Psoas muscle (tissue), 7 donors: ENCODE measurements at regions not wholly inside any gene's neighbourhood (a gene's known extent, or its start where the extent isn't known, plus 50 kb on each side); places are given as distances from the start of the nearest gene placed in this dataset.

Experiments
- ATAC-seq, 4 donors: fragments of 200-7000 bp; cut with Tn5 transposase; one replicate each; pipeline ENCODE4 v1.9.1; 2020; ENCODE audit warnings: moderate library complexity in 3 of 4, mild to moderate bottlenecking in 2 of 4
- DNase-seq, 2 donors: peaks; one replicate each; pipeline ENCODE4 v3.0.0-alpha.2; 2020
- H3K27ac ChIP-seq: fragments of 200-600 bp; one replicate; pipeline ENCODE4 v1.8.0; 2022
- H3K27me3 ChIP-seq, 3 donors: fragments of 200-600 bp in 1 of 3; one replicate each; pipeline versions ENCODE4 v1.6.1 to v1.8.0; 2013 to 2022; ENCODE audit warnings: low read length in 2 of 3, mild to moderate bottlenecking in 2 of 3, moderate library complexity in 1 of 3; ENCODE audit not compliant: insufficient read depth in 3 of 3
- H3K36me3 ChIP-seq, 2 donors: fragments of 200-600 bp in 1 of 2; one replicate each; pipeline versions ENCODE4 v1.6.1 to v1.8.0; 2013 to 2022; ENCODE audit warnings: low read depth in 1 of 2, mild to moderate bottlenecking in 1 of 2, moderate library complexity in 1 of 2; ENCODE audit not compliant: insufficient read depth in 1 of 2
- H3K4me1 ChIP-seq: fragments of 200-600 bp; one replicate; pipeline ENCODE4 v1.8.0; 2022
- H3K4me3 ChIP-seq: fragments of 200-600 bp; one replicate; pipeline ENCODE4 v1.8.0; 2022; ENCODE audit warnings: mild to moderate bottlenecking
- H3K9me3 ChIP-seq: fragments of 200-600 bp; one replicate; pipeline ENCODE4 v1.8.0; 2022
- CTCF ChIP-seq: fragments of 200-600 bp; IDR thresholded peaks from one replicate; pipeline ENCODE4 v1.8.0; 2022; ENCODE audit warnings: antibody characterized with exemption
- whole genome bisulfite sequencing, 3 donors: extraction: QIAGEN DNeasy Blood & Tissue Kit; methylation state at CpG; one replicate each; pipeline versions ENCODE4 v1.1.6 to v1.1.7; 2013; 5-methylcytosine and 5-hydroxymethylcytosine counted together
- intact Hi-C, 2 donors: fragments of 100-400 bp; cut with DNase I; formaldehyde crosslinking; loops; one replicate each; pipeline versions ENCODE4 v1.11.0 to v1.14.2; 2022
- donor health status: healthy with polysubstance abuse.
- donor health status: DM: no; HTN: no; CAD: no; lungs with moderate emphysema.
- donor health status: Bipolar disorder and iron deficiency.
- donor health status: healthy.
- donor health status: DM: yes; HTN: yes; CAD: no.
- donor health status: DM: no; HTN: no; CAD: no.
- donor health status: DM: yes; HTN: yes; CAD: no.

DNA sequence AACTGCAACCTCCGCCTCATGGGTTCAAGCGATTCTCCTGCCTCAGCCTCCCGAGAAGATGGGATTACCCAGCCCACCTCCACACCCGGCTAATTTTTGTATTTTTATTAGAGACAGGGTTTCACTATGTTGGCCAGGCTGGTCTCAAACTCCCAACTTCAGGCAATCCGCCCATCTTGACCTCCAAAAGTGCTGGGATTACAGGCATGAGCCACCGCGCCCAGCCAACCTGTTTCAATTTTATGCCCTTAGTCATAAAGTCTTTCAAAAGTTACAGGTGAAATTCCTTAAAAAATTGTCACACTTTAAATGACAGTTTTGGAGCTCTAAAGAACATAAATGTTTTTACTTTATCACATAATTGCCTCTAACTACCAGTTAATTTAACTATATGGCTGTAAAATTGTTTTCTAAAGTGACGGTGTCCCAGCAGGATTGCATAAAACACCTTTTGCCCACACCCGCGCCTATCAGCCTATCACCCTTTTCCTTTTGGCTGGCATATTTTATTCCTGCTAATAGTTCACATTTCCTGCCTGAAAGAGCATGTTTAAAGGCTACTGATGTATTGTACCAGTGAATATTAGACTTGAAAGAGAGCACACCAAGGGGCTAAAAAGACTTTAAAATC lies 164.2 kb upstream of the SEMA6D start:
- Histone ChIP-seq H3K4me1 (no peaks in the 10 kb centered on the region), H3K4me3 (no peak overlapping the region), H3K9me3 (no peaks in the 10 kb centered on the region), H3K27me3 (no peaks in the 10 kb centered on the region), H3K36me3 (no peaks in the 10 kb centered on the region), H3K27ac (no peak overlapping the region)
- no peak for DNase-seq
- no peak for TF ChIP-seq CTCF
- ATAC-seq = no peak
- intact Hi-C loops = loop anchor here in 1 of 2 donors (10.0 kb wide), 1 partner anchor 432 kb away; no protein-coding TSS in a partner anchor
- 84 to 86% (median 85%) methylated on average over 10 of the region's 10 CpGs for WGBS, 3 donors

- no peak overlapping the region for H3K4me3 ChIP-seq
- no peaks in the 10 kb centered on the region for H3K4me1 ChIP-seq
- H3K27ac ChIP-seq = no peak overlapping the region
- intact Hi-C loops = loop anchor here in 1 of 2 donors (10.0 kb wide), 1 partner anchor 431 kb away; no protein-coding TSS in a partner anchor
- ATAC-seq (no peak), DNase-seq (no peak)
- no peaks in the 10 kb centered on the region for H3K27me3 ChIP-seq
- H3K36me3 ChIP-seq = no peaks in the 10 kb centered on the region
- TF ChIP-seq CTCF = no peak
- 75 to 80% (median 79%) methylated on average over 1 of the region's 1 CpG for WGBS, 3 donors
- H3K9me3 ChIP-seq = no peaks in the 10 kb centered on the region
Measured at GRCh38 chr15:47553947-47554346, 163.4 kb upstream of the SEMA6D start.

DNA sequence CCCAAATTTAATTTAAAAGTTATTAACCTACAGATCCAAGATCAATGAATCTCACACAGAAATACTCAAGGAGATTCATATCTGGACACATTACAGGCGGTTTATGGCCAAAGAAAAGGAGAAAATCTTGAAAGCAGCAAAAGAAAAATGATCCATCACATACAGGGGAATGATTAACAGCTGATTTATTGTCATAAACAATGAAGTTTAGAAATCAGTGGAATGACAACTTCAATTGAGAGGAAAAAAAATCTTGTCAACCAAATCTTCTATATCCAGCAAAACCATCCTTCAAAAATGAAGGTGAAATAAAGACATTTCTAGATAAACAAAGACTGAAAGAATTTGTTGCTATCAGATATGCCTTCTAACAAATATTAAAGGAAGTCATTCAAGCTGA lies 156.2 kb upstream of the SEMA6D start:
- no peaks in the 10 kb centered on the region for H3K36me3 ChIP-seq
- ATAC-seq (no peak), DNase-seq (no peak)
- H3K27me3 ChIP-seq = no peaks in the 10 kb centered on the region
- TF ChIP-seq CTCF = no peak
- WGBS, 3 donors = 39 to 68% (median 41%) methylated on average over 1 of the region's 1 CpG
- H3K4me1 ChIP-seq = no peaks in the 10 kb centered on the region
- intact Hi-C loops = no loop called here
- H3K9me3 ChIP-seq = peaks cover 6% of the 10 kb centered on the region
- H3K4me3 ChIP-seq = no peak overlapping the region
- no peak overlapping the region for H3K27ac ChIP-seq

GRCh38 chr15:47565949-47566348 lies 151.4 kb upstream of the SEMA6D start:
- Histone ChIP-seq H3K36me3 (no peaks in the 10 kb centered on the region), H3K4me1 (no peaks in the 10 kb centered on the region), H3K27ac (no peak overlapping the region), H3K9me3 (peaks cover 5% of the 10 kb centered on the region), H3K27me3 (no peaks in the 10 kb centered on the region), H3K4me3 (no peak overlapping the region)
- DNase-seq (no peak), ATAC-seq (no peak)
- TF ChIP-seq CTCF = no peak
- WGBS, 3 donors = 55 to 62% (median 58%) methylated on average over 3 of the region's 3 CpGs
- intact Hi-C loops = no loop called here

DNA sequence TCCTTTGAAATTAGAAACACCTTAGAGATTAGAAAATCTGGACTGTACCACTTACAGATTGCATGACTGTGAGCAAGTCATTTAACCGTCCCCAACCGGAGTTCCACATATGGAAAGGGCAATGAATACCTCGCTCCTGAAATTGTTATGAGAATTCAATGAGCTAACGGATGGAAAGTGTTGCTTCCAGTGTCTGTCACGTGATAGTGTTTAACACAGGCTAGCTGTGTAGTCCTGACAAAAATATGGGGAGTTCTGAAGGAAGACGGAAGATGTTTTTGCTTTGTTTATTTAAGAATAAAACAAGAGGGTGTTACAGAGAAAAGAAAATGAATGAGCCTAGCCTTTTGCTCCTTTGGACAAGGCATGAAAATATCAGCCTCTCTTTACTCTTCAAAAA lies 150.7 kb upstream of the SEMA6D start:
- intact Hi-C loops = no loop called here
- H3K9me3 ChIP-seq = no peaks in the 10 kb centered on the region
- H3K27ac ChIP-seq = no peak overlapping the region
- 85 to 87% (median 86%) methylated on average over 6 of the region's 6 CpGs for WGBS, 3 donors
- DNase-seq = no peak
- no peak for TF ChIP-seq CTCF
- ATAC-seq = no peak
- no peaks in the 10 kb centered on the region for H3K27me3 ChIP-seq
- no peak overlapping the region for H3K4me3 ChIP-seq
- no peaks in the 10 kb centered on the region for H3K36me3 ChIP-seq
- no peaks in the 10 kb centered on the region for H3K4me1 ChIP-seq
